HepG2 (cell line): ENCODE measurements at regions not wholly inside any gene's neighbourhood (a gene's known extent, or its start where the extent isn't known, plus 50 kb on each side); places are given as distances from the start of the nearest gene placed in this dataset.

Experiments
- POLR2A ChIP-seq, 2 experiments: IDR thresholded peaks; 2 replicates each; pipeline ENCODE4 v1.6.1; 2011; ENCODE audit warnings: low read depth in 2 of 2, low read length in 2 of 2, mild to moderate bottlenecking in 1 of 2, moderate library complexity in 1 of 2; ENCODE audit not compliant: insufficient read depth in 1 of 2
- ZBTB7B ChIP-seq: sonication (generic); formaldehyde crosslinking; IDR thresholded peaks from 2 replicates; pipeline ENCODE4 v1.4.0; 2020; ENCODE audit warnings: missing genetic modification reagents
- ZC3H4 ChIP-seq: sonication (generic); formaldehyde crosslinking; IDR thresholded peaks from 2 replicates; pipeline ENCODE4 v1.4.0; 2020; ENCODE audit warnings: missing genetic modification reagents, borderline replicate concordance
- TF ChIP-seq, protein P1 (sequence below): sonication (generic); formaldehyde crosslinking; IDR thresholded peaks from 2 replicates; pipeline ENCODE4 v1.5.0; 2020; ENCODE audit warnings: mild to moderate bottlenecking, missing genetic modification reagents, moderate library complexity

DNA sequence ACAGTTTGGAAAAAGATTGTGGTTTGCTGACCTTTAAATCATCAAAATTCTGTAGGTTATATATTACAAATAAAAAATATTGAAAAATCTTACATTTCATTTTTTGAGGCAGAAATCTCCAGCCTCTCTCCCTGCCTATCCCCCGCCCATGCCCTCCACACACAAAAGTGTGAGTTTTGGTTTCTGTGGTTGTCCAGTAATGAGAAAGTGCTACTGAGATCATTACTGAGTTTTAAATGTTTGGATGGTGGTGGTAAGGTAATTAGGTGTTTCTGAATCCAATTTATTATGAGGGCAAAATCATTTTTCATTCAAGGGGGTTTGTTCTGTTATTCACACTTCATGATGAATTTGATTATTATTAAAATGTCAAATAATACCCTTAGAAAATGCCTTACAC, 448.0 kb upstream of the SLC10A2 start:
- TF ChIP-seq, protein P1, sequence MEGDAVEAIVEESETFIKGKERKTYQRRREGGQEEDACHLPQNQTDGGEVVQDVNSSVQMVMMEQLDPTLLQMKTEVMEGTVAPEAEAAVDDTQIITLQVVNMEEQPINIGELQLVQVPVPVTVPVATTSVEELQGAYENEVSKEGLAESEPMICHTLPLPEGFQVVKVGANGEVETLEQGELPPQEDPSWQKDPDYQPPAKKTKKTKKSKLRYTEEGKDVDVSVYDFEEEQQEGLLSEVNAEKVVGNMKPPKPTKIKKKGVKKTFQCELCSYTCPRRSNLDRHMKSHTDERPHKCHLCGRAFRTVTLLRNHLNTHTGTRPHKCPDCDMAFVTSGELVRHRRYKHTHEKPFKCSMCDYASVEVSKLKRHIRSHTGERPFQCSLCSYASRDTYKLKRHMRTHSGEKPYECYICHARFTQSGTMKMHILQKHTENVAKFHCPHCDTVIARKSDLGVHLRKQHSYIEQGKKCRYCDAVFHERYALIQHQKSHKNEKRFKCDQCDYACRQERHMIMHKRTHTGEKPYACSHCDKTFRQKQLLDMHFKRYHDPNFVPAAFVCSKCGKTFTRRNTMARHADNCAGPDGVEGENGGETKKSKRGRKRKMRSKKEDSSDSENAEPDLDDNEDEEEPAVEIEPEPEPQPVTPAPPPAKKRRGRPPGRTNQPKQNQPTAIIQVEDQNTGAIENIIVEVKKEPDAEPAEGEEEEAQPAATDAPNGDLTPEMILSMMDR (CRISPR knock-in tag) = no peak
- TF ChIP-seq ZBTB7B (CRISPR knock-in tag) (no peak), POLR2A (IDR thresholded peaks at IDR 0.05; ENCODE audit: insufficient read depth in 1 of 2, low read depth in 2 of 2, low read length in 2 of 2) (no peak), ZC3H4 (CRISPR knock-in tag) (no peak)
